ENCODE measurements at regions not wholly inside any gene's neighbourhood (a gene's known extent, or its start where the extent isn't known, plus 50 kb on each side); places are given as distances from the start of the nearest gene placed in this dataset.

DNA sequence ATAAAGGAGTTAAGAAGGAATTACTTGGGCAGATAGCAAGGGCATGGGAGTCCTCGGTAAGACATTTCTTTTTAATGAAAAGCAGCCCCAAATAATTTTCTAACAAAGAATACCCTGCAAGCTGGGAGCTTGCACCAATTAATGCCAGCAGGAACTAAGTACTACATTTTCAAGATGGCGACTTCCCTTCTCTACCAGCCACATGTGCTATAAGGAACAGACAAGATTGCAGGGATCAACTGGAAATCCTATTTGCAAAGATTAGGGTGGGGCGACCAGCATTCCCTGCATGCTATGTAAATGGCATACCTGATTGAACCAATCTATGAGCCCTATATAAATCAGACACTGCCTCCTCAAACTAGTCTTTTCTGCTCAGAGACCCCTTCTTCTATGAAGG, 827.5 kb downstream of the ADCYAP1 start:
- TF ChIP-seq, protein P1, sequence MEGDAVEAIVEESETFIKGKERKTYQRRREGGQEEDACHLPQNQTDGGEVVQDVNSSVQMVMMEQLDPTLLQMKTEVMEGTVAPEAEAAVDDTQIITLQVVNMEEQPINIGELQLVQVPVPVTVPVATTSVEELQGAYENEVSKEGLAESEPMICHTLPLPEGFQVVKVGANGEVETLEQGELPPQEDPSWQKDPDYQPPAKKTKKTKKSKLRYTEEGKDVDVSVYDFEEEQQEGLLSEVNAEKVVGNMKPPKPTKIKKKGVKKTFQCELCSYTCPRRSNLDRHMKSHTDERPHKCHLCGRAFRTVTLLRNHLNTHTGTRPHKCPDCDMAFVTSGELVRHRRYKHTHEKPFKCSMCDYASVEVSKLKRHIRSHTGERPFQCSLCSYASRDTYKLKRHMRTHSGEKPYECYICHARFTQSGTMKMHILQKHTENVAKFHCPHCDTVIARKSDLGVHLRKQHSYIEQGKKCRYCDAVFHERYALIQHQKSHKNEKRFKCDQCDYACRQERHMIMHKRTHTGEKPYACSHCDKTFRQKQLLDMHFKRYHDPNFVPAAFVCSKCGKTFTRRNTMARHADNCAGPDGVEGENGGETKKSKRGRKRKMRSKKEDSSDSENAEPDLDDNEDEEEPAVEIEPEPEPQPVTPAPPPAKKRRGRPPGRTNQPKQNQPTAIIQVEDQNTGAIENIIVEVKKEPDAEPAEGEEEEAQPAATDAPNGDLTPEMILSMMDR (IDR thresholded peaks at IDR 0.05; ENCODE audit: borderline replicate concordance, extremely low read depth, low read length, poor library complexity, severe bottlenecking): no peak
- no peak for TF ChIP-seq EZH2 (IDR thresholded peaks at IDR 0.05; ENCODE audit: borderline replicate concordance, low read depth, low read length, severe bottlenecking)

Measured in DND-41 (cell line).